GM23248 (cell line): ENCODE measurements at regions not wholly inside any gene's neighbourhood (a gene's known extent, or its start where the extent isn't known, plus 50 kb on each side); places are given as distances from the start of the nearest gene placed in this dataset.

Source experiments
- DNase-seq: peaks from one replicate; pipeline ENCODE4 v3.0.0-alpha.2; 2015
- H2AFZ ChIP-seq: fragments of 200-600 bp; sonication (generic); 2 replicates; pipeline ENCODE4 v1.6.1; 2016; ENCODE audit warnings: antibody characterized with exemption
- H3F3A ChIP-seq: fragments of 200-600 bp; sonication (generic); 2 replicates; pipeline ENCODE4 v1.6.1; 2016; ENCODE audit warnings: mild to moderate bottlenecking, antibody characterized with exemption, mixed run types; ENCODE audit not compliant: insufficient read depth
- H3K27ac ChIP-seq: fragments of 200-600 bp; sonication (generic); 2 replicates; pipeline ENCODE4 v1.5.1; 2016; ENCODE audit warnings: mild to moderate bottlenecking
- H3K27me3 ChIP-seq: fragments of 200-600 bp; sonication (generic); replicated peaks from 2 replicates; pipeline ENCODE4 v1.6.1; 2016; ENCODE audit warnings: mild to moderate bottlenecking; ENCODE audit not compliant: insufficient read depth
- H3K36me3 ChIP-seq: fragments of 200-600 bp; sonication (generic); 2 replicates; pipeline ENCODE4 v1.6.1; 2016; ENCODE audit warnings: low read depth, mild to moderate bottlenecking
- H3K4me1 ChIP-seq: fragments of 200-600 bp; sonication (generic); 2 replicates; pipeline ENCODE4 v1.6.1; 2016; ENCODE audit warnings: mild to moderate bottlenecking; ENCODE audit not compliant: insufficient read depth
- H3K4me2 ChIP-seq: fragments of 200-600 bp; sonication (generic); one replicate; pipeline ENCODE4 v1.6.1; 2016; ENCODE audit warnings: mild to moderate bottlenecking; ENCODE audit not compliant: unreplicated experiment
- H3K4me3 ChIP-seq: fragments of 200-600 bp; sonication (generic); 2 replicates; pipeline ENCODE4 v1.5.1; 2016; ENCODE audit warnings: mild to moderate bottlenecking
- H3K79me2 ChIP-seq: fragments of 200-600 bp; sonication (generic); 2 replicates; pipeline ENCODE4 v1.6.1; 2016; ENCODE audit warnings: mild to moderate bottlenecking; ENCODE audit not compliant: insufficient read depth
- H3K9ac ChIP-seq: fragments of 200-600 bp; sonication (generic); 2 replicates; pipeline ENCODE4 v1.6.1; 2016; ENCODE audit warnings: mild to moderate bottlenecking
- H3K9me2 ChIP-seq: fragments of 200-600 bp; sonication (generic); 2 replicates; pipeline ENCODE4 v1.6.1; 2016; ENCODE audit warnings: mixed run types, mild to moderate bottlenecking, moderate library complexity; ENCODE audit not compliant: insufficient read depth
- H3K9me3 ChIP-seq: fragments of 200-600 bp; sonication (generic); one replicate; pipeline ENCODE4 v1.6.1; 2017; ENCODE audit warnings: low read depth
- H4K20me1 ChIP-seq: fragments of 200-600 bp; sonication (generic); 2 replicates; pipeline ENCODE4 v1.6.0; 2016; ENCODE audit not compliant: insufficient read depth
- EZH2 ChIP-seq: fragments of 200-600 bp; sonication (generic); IDR thresholded peaks from 2 replicates; pipeline ENCODE4 v1.6.1; 2018; ENCODE audit warnings: antibody characterized with exemption, mild to moderate bottlenecking; ENCODE audit not compliant: insufficient read depth, poor library complexity, severe bottlenecking
- EZH2phosphoT487 ChIP-seq: fragments of 200-600 bp; sonication (generic); IDR thresholded peaks from 2 replicates; pipeline ENCODE4 v1.6.1; 2018; ENCODE audit warnings: antibody characterized with exemption, moderate library complexity, mild to moderate bottlenecking, low read depth; ENCODE audit not compliant: insufficient read depth
- WGBS, 2 experiments: methylation state at CpG; one replicate each; pipeline ENCODE4 v1.1.6; 2015 to 2017; ENCODE audit warnings: low lambda C conversion rate in 2 of 2, low coverage in 1 of 2; ENCODE audit errors: missing lambda C conversion rate in 2 of 2; 5-methylcytosine and 5-hydroxymethylcytosine counted together
- in situ Hi-C: fragments of 300-500 bp; cut with MboI; formaldehyde crosslinking; loops from 2 replicates; pipeline ENCODE4 v1.15.0; 2020

- H3K4me1 ChIP-seq: peaks cover 11% of the 10 kb centered on the region
- no peaks in the 10 kb centered on the region for H4K20me1 ChIP-seq
- no peak overlapping the region for H3K9ac ChIP-seq
- H3K4me2 ChIP-seq: no peak overlapping the region
- H3F3A ChIP-seq: 0 out of 2 replicates have a peak, but pooled peaks cover 4% of the 10 kb centered on the region
- DNase-seq: no peak
- H3K9me2 ChIP-seq: no peaks in the 10 kb centered on the region
- no peak overlapping the region for H3K27ac ChIP-seq
- no peak overlapping the region for H3K4me3 ChIP-seq
- H3K79me2 ChIP-seq: no peaks in the 10 kb centered on the region
- H3K36me3 ChIP-seq: no peaks in the 10 kb centered on the region
- in situ Hi-C loops: loop anchor here (10.0 kb wide), 2 partner anchors 249 to 289 kb away; no protein-coding TSS in a partner anchor
- H3K27me3 ChIP-seq: no peaks in the 10 kb centered on the region
- TF ChIP-seq EZH2 (no peak), EZH2phosphoT487 (no peak)
- H2AFZ ChIP-seq: peak overlapping the region; percentile 53; the same call in 1 of the 2 replicates
- no peaks in the 10 kb centered on the region for H3K9me3 ChIP-seq
These were observed 89.9 kb upstream of the EFEMP1 start for GRCh38 chr2:56013475-56013874.

- H3K9me3 ChIP-seq: no peaks in the 10 kb centered on the region
- no peaks in the 10 kb centered on the region for H4K20me1 ChIP-seq
- H3F3A ChIP-seq: 0 out of 2 replicates have a peak, but pooled peaks cover 3% of the 10 kb centered on the region
- no peaks in the 10 kb centered on the region for H3K27me3 ChIP-seq
- no peak overlapping the region for H3K4me2 ChIP-seq
- TF ChIP-seq EZH2: no peak
- TF ChIP-seq EZH2phosphoT487: no peak
- H3K27ac ChIP-seq: no peak overlapping the region
- peak overlapping the region; percentile 53; the same call in 1 of the 2 replicates for H2AFZ ChIP-seq
- no peaks in the 10 kb centered on the region for H3K36me3 ChIP-seq
- peaks cover 5% of the 10 kb centered on the region for H3K4me1 ChIP-seq
- 78 to 82% methylated on average over 8 of the region's 8 CpGs for WGBS, 2 experiments
- no peaks in the 10 kb centered on the region for H3K79me2 ChIP-seq
- in situ Hi-C loops: loop anchor here (10.0 kb wide), 2 partner anchors 249 to 289 kb away; no protein-coding TSS in a partner anchor
- no peaks in the 10 kb centered on the region for H3K9me2 ChIP-seq
- no peak for DNase-seq
- no peak overlapping the region for H3K9ac ChIP-seq
- no peak overlapping the region for H3K4me3 ChIP-seq
These were observed 90.6 kb upstream of the EFEMP1 start for GRCh38 chr2:56014046-56014730.

- no peaks in the 10 kb centered on the region for H3K4me1 ChIP-seq
- H3K36me3 ChIP-seq: no peaks in the 10 kb centered on the region
- H3K4me2 ChIP-seq: no peak overlapping the region
- TF ChIP-seq EZH2phosphoT487 (no peak), EZH2 (no peak)
- H3K27me3 ChIP-seq: no peaks in the 10 kb centered on the region
- no peak overlapping the region for H3K9ac ChIP-seq
- DNase-seq: no peak
- no peaks in the 10 kb centered on the region for H4K20me1 ChIP-seq
- no peak overlapping the region for H3K4me3 ChIP-seq
- in situ Hi-C loops: loop anchor here (10.0 kb wide), 2 partner anchors 251 to 291 kb away; no protein-coding TSS in a partner anchor
- 49 to 57% methylated on average over 4 of the region's 4 CpGs for WGBS, 2 experiments
- H3K79me2 ChIP-seq: no peaks in the 10 kb centered on the region
- H2AFZ ChIP-seq: 0 out of 2 replicates have a peak overlapping the region, but pooled peaks have one; percentile 32
- no peaks in the 10 kb centered on the region for H3K9me3 ChIP-seq
- H3F3A ChIP-seq: no peaks in the 10 kb centered on the region
- H3K9me2 ChIP-seq: no peaks in the 10 kb centered on the region
- no peak overlapping the region for H3K27ac ChIP-seq
These were observed 92.1 kb upstream of the EFEMP1 start for GRCh38 chr2:56015711-56016115.

- Histone ChIP-seq H3K4me1 (no peaks in the 10 kb centered on the region), H3K27me3 (no peaks in the 10 kb centered on the region), H2AFZ (no peak overlapping the region), H4K20me1 (no peaks in the 10 kb centered on the region), H3K9ac (no peak overlapping the region), H3K4me3 (no peak overlapping the region), H3K4me2 (no peak overlapping the region), H3F3A (no peaks in the 10 kb centered on the region), H3K36me3 (no peaks in the 10 kb centered on the region), H3K79me2 (no peaks in the 10 kb centered on the region), H3K9me3 (no peaks in the 10 kb centered on the region), H3K27ac (no peak overlapping the region), H3K9me2 (no peaks in the 10 kb centered on the region)
- in situ Hi-C loops: loop anchor here (10.0 kb wide), 2 partner anchors 253 to 293 kb away; no protein-coding TSS in a partner anchor
- TF ChIP-seq EZH2 (no peak), EZH2phosphoT487 (no peak)
- DNase-seq: no peak
These were observed 94.2 kb upstream of the EFEMP1 start for GRCh38 chr2:56017784-56018183.
